Astrocyte (in vitro differentiated cells and primary cell): ENCODE measurements at regions not wholly inside any gene's neighbourhood (a gene's known extent, or its start where the extent isn't known, plus 50 kb on each side); places are given as distances from the start of the nearest gene placed in this dataset.

Experiments
- DNase-seq: peaks from one replicate; pipeline ENCODE4 v3.0.0-alpha.2; 2010; ENCODE audit warnings: low read depth
- FAIRE-seq: peaks from 2 replicates; lab custom pipeline; 2011; peaks lifted over from hg19 to GRCh38; lab: Jason Lieb, UNC
- H2AFZ ChIP-seq: 2 replicates; pipeline ENCODE4 v1.6.0; 2012; ENCODE audit warnings: low read depth, low read length, inconsistent platforms
- H3K27ac ChIP-seq: 2 replicates; pipeline ENCODE4 v1.5.1; 2011; ENCODE audit warnings: low read depth, low read length, inconsistent platforms
- H3K27me3 ChIP-seq: 2 replicates; pipeline ENCODE4 v1.6.0; 2011; ENCODE audit warnings: low read length, inconsistent platforms; ENCODE audit not compliant: insufficient read depth
- H3K36me3 ChIP-seq: 2 replicates; pipeline ENCODE4 v1.5.1; 2011; ENCODE audit warnings: low read length, inconsistent platforms; ENCODE audit not compliant: insufficient read depth
- H3K4me1 ChIP-seq: 2 replicates; pipeline ENCODE4 v1.5.1; 2011; ENCODE audit warnings: low read length, inconsistent platforms; ENCODE audit not compliant: insufficient read depth
- H3K4me2 ChIP-seq: 2 replicates; pipeline ENCODE4 v1.6.0; 2012; ENCODE audit warnings: low read length, inconsistent platforms
- H3K4me3 ChIP-seq: 2 replicates; pipeline ENCODE4 v1.5.1; 2011; ENCODE audit warnings: low read depth, mild to moderate bottlenecking, low read length, inconsistent platforms; ENCODE audit not compliant: insufficient read depth
- H3K79me2 ChIP-seq: 2 replicates; pipeline ENCODE4 v1.6.0; 2012; ENCODE audit warnings: mild to moderate bottlenecking, low read length, inconsistent platforms; ENCODE audit not compliant: insufficient read depth
- H3K9ac ChIP-seq: 2 replicates; pipeline ENCODE4 v1.6.0; 2012; ENCODE audit warnings: mild to moderate bottlenecking, low read length, inconsistent platforms
- H3K9me3 ChIP-seq: 2 replicates; pipeline ENCODE4 v1.5.1; 2012; ENCODE audit warnings: low read depth, mild to moderate bottlenecking, low read length, inconsistent platforms; ENCODE audit not compliant: insufficient read depth
- H4K20me1 ChIP-seq: 2 replicates; pipeline ENCODE4 v1.6.0; 2012; ENCODE audit warnings: low read length, inconsistent platforms; ENCODE audit not compliant: insufficient read depth
- H3K27ac Mint-ChIP-seq: one replicate; pipeline ENCODE4 v1.8.0; 2021; ENCODE audit warnings: mild to moderate bottlenecking, mixed read lengths; ENCODE audit not compliant: unreplicated experiment
- H3K27me3 Mint-ChIP-seq: one replicate; pipeline ENCODE4 v1.8.0; 2021; ENCODE audit warnings: low read depth, mixed read lengths; ENCODE audit not compliant: unreplicated experiment
- H3K36me3 Mint-ChIP-seq: one replicate; pipeline ENCODE4 v1.8.0; 2021; ENCODE audit warnings: low read depth, mixed read lengths; ENCODE audit not compliant: unreplicated experiment
- H3K4me1 Mint-ChIP-seq: one replicate; pipeline ENCODE4 v1.8.0; 2021; ENCODE audit warnings: low read depth, mixed read lengths; ENCODE audit not compliant: unreplicated experiment
- H3K4me3 Mint-ChIP-seq: one replicate; pipeline ENCODE4 v1.8.0; 2021; ENCODE audit warnings: mild to moderate bottlenecking, moderate library complexity, mixed read lengths; ENCODE audit not compliant: unreplicated experiment
- H3K9me3 Mint-ChIP-seq: one replicate; pipeline ENCODE4 v1.8.0; 2021; ENCODE audit warnings: mild to moderate bottlenecking, mixed read lengths; ENCODE audit not compliant: unreplicated experiment
- EZH2 ChIP-seq: IDR thresholded peaks from 2 replicates; pipeline ENCODE4 v1.6.1; 2012; ENCODE audit warnings: mild to moderate bottlenecking, low read length, inconsistent platforms; ENCODE audit not compliant: insufficient read depth
- TF ChIP-seq, protein P1 (sequence below): IDR thresholded peaks from 2 replicates; pipeline ENCODE4 v1.5.1; 2011; ENCODE audit warnings: low read depth, mild to moderate bottlenecking, inconsistent platforms, low read length, moderate library complexity; ENCODE audit not compliant: insufficient read depth

DNA sequence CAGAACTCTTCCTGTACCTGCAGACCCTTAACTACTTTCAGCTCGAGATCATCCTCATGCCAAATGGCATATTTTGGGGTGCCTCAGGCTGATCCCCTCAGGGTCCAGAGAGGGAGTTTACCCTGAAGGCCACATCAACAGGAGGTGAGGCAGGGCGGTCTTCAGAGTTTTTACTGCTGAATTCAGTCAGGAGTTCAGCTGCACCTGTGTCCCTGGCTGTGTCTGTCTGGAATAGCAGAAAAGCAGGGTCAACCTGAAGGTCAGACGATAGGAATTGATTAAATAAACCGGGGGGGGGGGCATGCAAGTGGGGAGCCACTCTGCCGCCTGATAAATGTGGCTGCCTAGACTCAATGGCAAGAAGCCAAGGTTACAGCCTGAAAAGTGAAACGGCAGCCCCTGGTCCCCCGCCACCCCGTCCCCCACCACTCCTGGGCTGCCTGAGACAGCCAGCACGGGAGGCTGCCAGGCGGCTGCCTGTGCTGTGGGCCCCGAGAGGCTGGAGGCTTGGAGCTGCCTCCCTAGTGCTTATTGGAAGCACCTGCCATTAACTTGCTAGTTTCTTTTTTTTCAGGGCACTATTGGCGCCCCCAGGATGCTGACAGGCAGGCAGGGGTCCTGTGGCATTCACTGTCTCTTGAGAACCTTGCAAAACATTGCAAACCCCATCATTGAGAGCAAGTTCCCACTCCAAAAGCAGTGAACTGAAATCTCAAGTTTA, 182.7 kb upstream of the PPP1R26 start:
- Histone ChIP-seq H3K9ac (no peak overlapping the region), H3K79me2 (no peaks in the 10 kb centered on the region), H2AFZ (no peak overlapping the region), H3K4me3 (no peak overlapping the region), H3K9me3 (no peaks in the 10 kb centered on the region), H3K4me2 (no peak overlapping the region), H3K4me1 (no peaks in the 10 kb centered on the region), H4K20me1 (no peaks in the 10 kb centered on the region), H3K36me3 (no peaks in the 10 kb centered on the region), H3K27me3 (no peaks in the 10 kb centered on the region), H3K27ac (no peak overlapping the region)
- no peaks in the 10 kb centered on the region for H3K9me3 Mint-ChIP-seq
- no peaks in the 10 kb centered on the region for H3K36me3 Mint-ChIP-seq
- H3K4me3 Mint-ChIP-seq, result no peak overlapping the region
- DNase-seq (no peak), FAIRE-seq (no peak)
- no peak for TF ChIP-seq EZH2
- TF ChIP-seq, protein P1, sequence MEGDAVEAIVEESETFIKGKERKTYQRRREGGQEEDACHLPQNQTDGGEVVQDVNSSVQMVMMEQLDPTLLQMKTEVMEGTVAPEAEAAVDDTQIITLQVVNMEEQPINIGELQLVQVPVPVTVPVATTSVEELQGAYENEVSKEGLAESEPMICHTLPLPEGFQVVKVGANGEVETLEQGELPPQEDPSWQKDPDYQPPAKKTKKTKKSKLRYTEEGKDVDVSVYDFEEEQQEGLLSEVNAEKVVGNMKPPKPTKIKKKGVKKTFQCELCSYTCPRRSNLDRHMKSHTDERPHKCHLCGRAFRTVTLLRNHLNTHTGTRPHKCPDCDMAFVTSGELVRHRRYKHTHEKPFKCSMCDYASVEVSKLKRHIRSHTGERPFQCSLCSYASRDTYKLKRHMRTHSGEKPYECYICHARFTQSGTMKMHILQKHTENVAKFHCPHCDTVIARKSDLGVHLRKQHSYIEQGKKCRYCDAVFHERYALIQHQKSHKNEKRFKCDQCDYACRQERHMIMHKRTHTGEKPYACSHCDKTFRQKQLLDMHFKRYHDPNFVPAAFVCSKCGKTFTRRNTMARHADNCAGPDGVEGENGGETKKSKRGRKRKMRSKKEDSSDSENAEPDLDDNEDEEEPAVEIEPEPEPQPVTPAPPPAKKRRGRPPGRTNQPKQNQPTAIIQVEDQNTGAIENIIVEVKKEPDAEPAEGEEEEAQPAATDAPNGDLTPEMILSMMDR, result no peak
- H3K4me1 Mint-ChIP-seq, result no peaks in the 10 kb centered on the region
- peaks cover 53% of the 10 kb centered on the region for H3K27me3 Mint-ChIP-seq
- no peak overlapping the region for H3K27ac Mint-ChIP-seq

DNA sequence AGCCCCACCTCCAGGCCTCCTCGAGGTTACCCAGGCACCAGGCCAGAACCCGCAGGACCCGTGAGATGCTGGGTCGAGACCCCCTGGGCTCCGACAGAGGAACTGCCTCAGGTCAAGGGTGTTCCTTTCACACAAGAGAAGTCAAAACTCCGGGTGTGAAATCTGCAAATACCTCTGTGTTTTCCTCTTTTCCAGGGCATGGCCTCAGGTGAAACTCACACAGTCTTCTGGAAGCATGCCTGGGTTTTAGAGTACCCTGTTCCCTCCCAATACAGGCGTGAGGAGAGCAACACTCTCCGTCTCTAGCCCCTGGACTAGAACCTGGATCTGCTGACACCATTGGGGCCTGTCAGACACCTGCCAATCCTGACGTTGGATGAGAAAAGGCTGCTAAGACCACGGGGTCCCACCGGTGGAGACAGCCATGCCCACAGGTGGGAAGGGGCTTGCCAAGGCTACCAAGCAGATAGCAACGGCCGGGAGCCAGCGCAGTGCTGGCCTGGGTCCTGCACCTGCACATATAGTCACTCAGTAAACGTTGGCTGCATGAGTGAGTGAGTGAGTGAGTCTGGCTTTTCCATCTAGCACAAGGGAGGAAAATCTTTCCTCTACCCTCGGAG, 182.0 kb upstream of the PPP1R26 start:
- Histone ChIP-seq H3K9ac (no peak overlapping the region), H3K9me3 (no peaks in the 10 kb centered on the region), H3K4me1 (no peaks in the 10 kb centered on the region), H3K36me3 (no peaks in the 10 kb centered on the region), H3K4me2 (no peak overlapping the region), H3K27me3 (no peaks in the 10 kb centered on the region), H4K20me1 (no peaks in the 10 kb centered on the region), H3K4me3 (no peak overlapping the region), H3K27ac (no peak overlapping the region), H3K79me2 (no peaks in the 10 kb centered on the region), H2AFZ (no peak overlapping the region)
- DNase-seq, result no peak
- peaks cover 52% of the 10 kb centered on the region for H3K27me3 Mint-ChIP-seq
- TF ChIP-seq EZH2, result no peak
- TF ChIP-seq, protein P1, result no peak
- H3K36me3 Mint-ChIP-seq, result no peaks in the 10 kb centered on the region
- H3K4me1 Mint-ChIP-seq, result no peaks in the 10 kb centered on the region
- no peak overlapping the region for H3K27ac Mint-ChIP-seq
- H3K9me3 Mint-ChIP-seq, result no peaks in the 10 kb centered on the region
- FAIRE-seq, result no peak
- H3K4me3 Mint-ChIP-seq, result no peak overlapping the region

DNA sequence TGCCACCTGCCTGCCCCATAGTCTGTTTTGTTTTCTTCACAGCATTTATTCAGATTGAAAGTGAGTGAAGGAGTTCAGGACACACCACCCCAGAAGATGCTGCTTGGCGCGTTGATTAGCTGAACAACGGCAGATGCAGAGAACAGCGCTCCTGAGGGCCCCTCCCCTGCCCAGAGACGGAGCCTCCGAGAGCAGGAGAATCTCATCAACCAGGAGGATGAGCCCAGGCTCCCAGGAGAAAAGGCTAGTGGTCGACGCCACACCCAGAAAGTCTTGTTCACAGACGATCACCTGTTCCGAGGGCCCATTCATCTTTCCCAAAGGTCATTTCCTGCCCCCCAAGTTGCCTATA, 180.4 kb upstream of the PPP1R26 start:
- Mint-ChIP-seq H3K9me3 (no peaks in the 10 kb centered on the region), H3K27ac (no peak overlapping the region), H3K4me1 (no peaks in the 10 kb centered on the region), H3K27me3 (peaks cover 64% of the 10 kb centered on the region), H3K4me3 (no peak overlapping the region), H3K36me3 (no peaks in the 10 kb centered on the region)
- FAIRE-seq (no peak), DNase-seq (no peak)
- TF ChIP-seq, protein P1, result no peak
- no peak for TF ChIP-seq EZH2
- Histone ChIP-seq H3K4me1 (no peaks in the 10 kb centered on the region), H3K9ac (no peak overlapping the region), H2AFZ (no peak overlapping the region), H3K4me3 (no peak overlapping the region), H3K4me2 (no peak overlapping the region), H3K27ac (no peak overlapping the region), H4K20me1 (no peaks in the 10 kb centered on the region), H3K36me3 (no peaks in the 10 kb centered on the region), H3K27me3 (no peaks in the 10 kb centered on the region), H3K79me2 (no peaks in the 10 kb centered on the region), H3K9me3 (no peaks in the 10 kb centered on the region)
